ENCODE measurements at regions not wholly inside any gene's neighbourhood (a gene's known extent, or its start where the extent isn't known, plus 50 kb on each side); places are given as distances from the start of the nearest gene placed in this dataset.
A peak's percentile ranks its signal among the peaks of the same experiment; 100 is the strongest.

- no peak for DNase-seq (ENCODE audit: low spot score)
These were observed 277.0 kb upstream of the MTPN start for GRCh38 chr7:136254148-136254547.

DNA sequence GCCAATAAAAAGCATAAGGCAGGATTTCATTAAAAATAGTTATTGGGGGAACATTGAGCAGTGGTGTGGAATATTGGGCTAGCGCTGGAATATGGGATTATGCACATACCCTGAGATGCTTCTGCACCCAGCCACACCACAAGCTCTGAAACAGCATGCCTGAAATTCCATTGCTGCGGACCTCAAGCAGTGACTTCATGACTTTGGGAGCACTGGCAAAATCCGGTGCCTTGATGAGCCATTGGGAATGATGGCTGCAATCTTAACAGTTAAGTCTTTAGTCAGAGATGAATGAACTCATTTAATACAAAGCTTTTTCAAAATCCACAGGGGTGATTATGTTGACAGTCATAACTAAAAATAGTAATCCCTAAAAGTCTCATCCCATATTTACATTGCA, 274.7 kb upstream of the MTPN start:
- DNase-seq (ENCODE audit: low spot score) = no peak

- DNase-seq (ENCODE audit: low spot score) = no peak
These were observed 270.1 kb upstream of the MTPN start for GRCh38 chr7:136247211-136247610.

- DNase-seq (ENCODE audit: low spot score) = no peak
These were observed 268.3 kb upstream of the MTPN start for GRCh38 chr7:136245327-136246004.

GRCh38 chr7:136234040-136234439, 256.9 kb upstream of the MTPN start:
- DNase-seq (ENCODE audit: low spot score) = no peak

DNA sequence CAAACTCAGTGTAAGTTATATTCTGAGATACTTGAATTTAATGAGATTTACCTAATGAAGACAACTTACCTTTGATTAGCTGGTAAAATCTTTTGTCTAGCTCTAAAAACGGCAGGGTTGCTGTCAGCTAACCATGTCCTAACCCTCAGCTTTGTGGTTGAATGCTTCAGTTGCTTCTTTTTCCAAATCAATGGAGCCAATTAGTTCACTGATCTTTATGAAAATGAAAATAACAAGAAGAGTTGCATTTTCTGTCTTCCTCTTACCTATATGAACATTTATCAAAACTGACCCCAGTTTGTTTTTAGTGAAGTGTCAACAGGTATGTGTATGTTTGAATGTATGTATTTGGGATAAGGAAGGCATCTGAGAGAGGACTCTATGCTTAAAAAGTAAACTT, 253.1 kb upstream of the MTPN start:
- DNase-seq (ENCODE audit: low spot score) = no peak

- no peak for DNase-seq (ENCODE audit: low spot score)
These were observed 252.6 kb upstream of the MTPN start for GRCh38 chr7:136229790-136230189.

DNA sequence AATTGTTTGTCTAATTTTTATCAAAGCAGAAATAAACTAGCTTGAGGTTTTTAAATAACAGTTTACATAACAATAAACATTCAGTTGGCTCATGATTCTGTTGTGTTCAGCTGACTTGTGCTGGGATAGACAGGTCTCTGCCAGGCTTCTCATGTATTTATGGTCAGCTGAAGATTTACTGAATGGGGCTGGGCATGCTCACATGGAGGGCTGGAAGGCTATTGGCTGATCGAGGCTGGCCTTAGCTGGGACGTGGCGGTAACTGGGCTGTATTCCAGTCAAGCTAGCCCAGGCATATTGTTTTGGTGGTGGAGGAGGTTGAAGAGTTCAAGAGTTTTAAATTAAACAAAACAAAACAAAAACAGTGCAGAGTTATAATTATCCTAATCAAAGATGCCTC, 251.0 kb upstream of the MTPN start:
- DNase-seq (ENCODE audit: low spot score) = no peak

DNA sequence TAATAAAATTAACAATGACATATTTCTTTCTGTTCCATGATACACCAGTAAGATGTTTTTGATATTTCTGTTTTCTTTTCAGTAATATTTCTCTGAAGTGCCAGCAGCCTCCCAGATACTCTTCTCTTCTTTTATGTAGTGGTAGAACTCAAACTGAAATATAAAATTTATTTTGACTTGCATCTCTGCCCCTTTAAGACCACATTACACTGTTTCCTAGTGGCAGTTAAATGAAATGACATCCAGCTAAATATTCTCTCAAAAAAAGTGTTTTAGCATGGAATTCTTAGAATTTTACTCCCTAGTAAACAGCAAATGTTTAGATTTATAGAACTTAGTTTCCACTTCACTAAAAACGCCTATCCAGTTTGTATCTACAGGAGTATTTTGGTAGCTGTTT, 237.2 kb upstream of the MTPN start:
- no peak for DNase-seq (ENCODE audit: low spot score)

GRCh38 chr7:136213012-136213411, 235.9 kb upstream of the MTPN start:
- no peak for DNase-seq (ENCODE audit: low spot score)

DNA sequence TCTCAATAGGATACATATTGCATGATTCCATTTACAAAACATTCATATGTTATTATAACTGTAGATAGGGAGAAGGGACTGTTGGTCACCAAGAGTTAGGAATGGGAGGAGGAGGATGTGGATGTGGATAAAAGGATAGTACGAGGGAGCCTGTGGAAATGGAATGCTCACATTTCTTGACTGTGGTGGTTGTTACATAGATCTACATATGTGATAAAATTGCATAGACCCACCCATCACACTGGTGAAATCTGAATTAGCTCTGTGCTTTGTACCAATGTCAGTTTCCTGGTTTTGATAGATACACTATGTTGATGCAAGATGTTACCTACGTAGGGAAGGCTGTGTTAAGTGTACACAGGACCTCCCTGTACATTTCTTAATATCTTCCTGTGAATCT, 233.5 kb upstream of the MTPN start:
- DNase-seq (ENCODE audit: low spot score) = no peak

GRCh38 chr7:136210079-136210478, 232.9 kb upstream of the MTPN start:
- no peak for DNase-seq (ENCODE audit: low spot score)

GRCh38 chr7:136205956-136206355, 228.8 kb upstream of the MTPN start:
- no peak for DNase-seq (ENCODE audit: low spot score)

DNA sequence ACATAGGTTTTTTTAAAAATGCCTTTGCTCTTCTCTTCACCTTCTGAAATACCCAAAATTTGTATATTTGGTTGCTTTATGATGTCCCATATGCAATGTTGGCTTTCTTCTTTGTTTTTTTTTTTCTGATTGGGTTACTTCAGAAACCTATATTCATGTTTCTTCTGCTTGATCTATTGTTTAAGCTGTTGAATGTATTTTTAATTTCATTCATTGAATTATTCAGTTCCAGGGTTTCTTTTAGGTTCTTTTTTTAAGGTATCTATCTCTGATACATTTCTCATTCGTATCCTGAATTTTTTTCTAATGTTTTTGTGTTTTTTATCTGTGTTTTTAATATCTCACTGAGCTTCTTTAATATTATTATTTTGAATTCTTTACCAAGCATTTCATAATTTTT, 221.0 kb upstream of the MTPN start:
- no peak for DNase-seq (ENCODE audit: low spot score)

DNA sequence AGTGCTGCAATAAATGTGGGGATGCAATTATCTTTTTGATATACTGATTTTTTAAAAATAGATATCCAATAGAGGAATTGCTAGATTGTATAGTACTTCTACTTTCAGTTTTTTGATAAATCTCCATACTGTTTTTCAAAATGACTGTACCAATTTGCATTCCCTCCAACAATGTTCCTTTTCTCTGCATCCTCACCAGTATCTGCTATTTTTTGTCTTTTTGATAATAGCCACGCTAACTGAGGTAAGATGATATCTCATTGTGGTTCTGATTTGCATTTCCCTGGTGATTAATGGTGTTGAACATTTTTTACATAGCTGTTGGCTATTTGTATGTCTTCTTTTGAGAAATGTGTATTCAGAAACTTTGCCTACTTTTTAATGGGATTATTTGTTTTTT, 217.7 kb upstream of the MTPN start:
- no peak for DNase-seq (ENCODE audit: low spot score)

GRCh38 chr7:136193940-136194339, 216.8 kb upstream of the MTPN start:
- DNase-seq (ENCODE audit: low spot score) = no peak

- no peak for DNase-seq (ENCODE audit: low spot score)
These were observed 212.4 kb upstream of the MTPN start for GRCh38 chr7:136189506-136189998.

GRCh38 chr7:136186281-136186680, 209.1 kb upstream of the MTPN start:
- no peak for DNase-seq (ENCODE audit: low spot score)

GRCh38 chr7:136184719-136185118, 207.6 kb upstream of the MTPN start:
- no peak for DNase-seq (ENCODE audit: low spot score)

DNA sequence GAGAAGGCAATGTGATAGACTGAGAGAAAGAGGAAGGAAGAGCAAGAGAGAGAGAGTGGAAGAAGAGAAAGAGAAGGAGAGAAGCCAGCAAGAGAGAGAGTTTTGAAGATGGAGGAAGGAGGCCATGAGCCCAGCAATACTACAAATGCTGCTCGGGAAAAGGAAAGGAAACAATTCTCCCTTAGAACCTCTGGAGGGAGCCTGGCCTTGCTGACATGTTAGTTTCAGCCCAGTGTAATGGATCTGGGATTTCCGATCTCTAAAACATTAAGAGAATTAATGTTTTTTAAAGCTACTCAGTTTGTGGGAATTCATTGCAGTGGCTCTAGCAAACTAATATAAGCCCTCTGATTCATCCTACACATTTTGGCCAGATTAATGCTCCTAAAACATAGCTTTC, 206.8 kb upstream of the MTPN start:
- peak; percentile 41 for DNase-seq (ENCODE audit: low spot score)

GRCh38 chr7:136180984-136181383, 203.8 kb upstream of the MTPN start:
- no peak for DNase-seq (ENCODE audit: low spot score)

DNA sequence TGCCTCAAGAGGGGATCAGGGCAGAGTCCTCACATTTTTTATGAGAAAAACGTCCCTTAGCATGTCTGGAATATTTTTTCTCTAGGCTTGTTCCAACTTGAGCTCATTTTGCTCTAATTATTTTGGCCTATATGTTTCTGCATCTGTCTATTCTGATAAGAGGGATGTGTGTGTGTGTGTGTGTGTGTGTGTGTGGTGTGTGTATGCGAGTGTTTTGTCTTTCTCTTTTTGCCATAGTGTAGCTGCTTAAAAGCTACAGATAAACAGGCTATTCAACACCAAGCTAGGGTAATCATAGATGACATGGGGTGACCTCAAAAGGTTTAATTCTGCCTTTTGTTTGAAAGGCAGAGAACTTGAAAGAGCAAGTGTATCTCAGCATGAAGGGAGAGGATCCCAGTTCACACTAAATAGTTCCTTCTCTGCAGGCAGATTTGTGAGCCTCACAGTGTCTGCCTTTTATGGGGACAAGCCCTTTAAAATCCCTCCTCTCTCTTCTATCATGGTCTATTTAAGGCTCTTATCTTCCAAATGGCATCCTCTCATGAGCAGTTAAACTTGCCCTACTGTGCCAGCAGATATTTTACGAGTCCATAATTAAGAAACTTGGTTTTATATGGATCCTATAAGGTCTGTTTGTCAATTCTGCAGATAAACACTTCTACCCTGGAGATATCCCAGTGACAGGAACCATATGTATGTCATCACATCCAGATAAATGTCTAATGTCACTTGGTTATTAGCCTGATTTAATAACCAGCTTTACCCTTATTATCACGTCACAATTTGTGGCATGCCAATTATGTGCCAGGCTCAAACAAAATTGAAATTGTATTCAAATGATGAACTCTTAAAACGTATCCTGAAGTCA, 202.9 kb upstream of the MTPN start:
- no peak for DNase-seq (ENCODE audit: low spot score)

- no peak for DNase-seq (ENCODE audit: low spot score)
These were observed 202.0 kb upstream of the MTPN start for GRCh38 chr7:136179154-136179553.
